Breast epithelium (tissue), 4 donors: ENCODE measurements at regions not wholly inside any gene's neighbourhood (a gene's known extent, or its start where the extent isn't known, plus 50 kb on each side); places are given as distances from the start of the nearest gene placed in this dataset.

Experiments
- DNase-seq, 2 donors: peaks; one replicate each; pipeline ENCODE4 v3.0.0-alpha.2; 2019; ENCODE audit warnings: low spot score in 2 of 2
- H3K27ac ChIP-seq, 2 donors: fragments of 200-600 bp; sonication (generic) in 1 of 2; one replicate each; pipeline ENCODE4 v1.5.1; 2016 to 2019; ENCODE audit warnings: mild to moderate bottlenecking in 1 of 2
- H3K27me3 ChIP-seq, 2 donors: fragments of 200-600 bp; sonication (generic) in 1 of 2; one replicate each; pipeline versions ENCODE4 v1.5.1 to v1.6.0; 2017 to 2019; ENCODE audit warnings: control low read depth in 1 of 2, mild to moderate bottlenecking in 1 of 2
- H3K36me3 ChIP-seq: fragments of 200-600 bp; one replicate; pipeline ENCODE4 v1.5.1; 2019
- H3K4me1 ChIP-seq, 2 donors: fragments of 200-600 bp; sonication (generic); one replicate each; pipeline ENCODE4 v1.5.1; 2016 to 2019; ENCODE audit warnings: control low read depth in 1 of 2
- H3K4me3 ChIP-seq, 3 donors: fragments of 200-600 bp; sonication (generic); 1 replicate in 2 of 3; 2 replicates in 1 of 3; pipeline ENCODE4 v1.5.1; 2016 to 2019; ENCODE audit warnings: mild to moderate bottlenecking in 3 of 3, moderate library complexity in 2 of 3
- H3K9me3 ChIP-seq, 2 donors: fragments of 200-600 bp; sonication (generic) in 1 of 2; one replicate each; pipeline ENCODE4 v1.5.1; 2016 to 2019; ENCODE audit warnings: control low read depth in 1 of 2
- CTCF ChIP-seq, 3 donors: fragments of 450-650 bp; IDR thresholded peaks; one replicate each; pipeline ENCODE4 v1.5.1; 2016 to 2017; ENCODE audit warnings: antibody characterized with exemption in 3 of 3, mild to moderate bottlenecking in 3 of 3, moderate library complexity in 3 of 3
- POLR2A ChIP-seq: fragments of 450-650 bp; IDR thresholded peaks from one replicate; pipeline ENCODE4 v1.6.1; 2016; ENCODE audit warnings: antibody characterized with exemption, mild to moderate bottlenecking, moderate library complexity
- POLR2AphosphoS5 ChIP-seq, 3 donors: sonication (generic); formaldehyde crosslinking; IDR thresholded peaks; one replicate each; pipeline ENCODE4 v1.6.1; 2017; ENCODE audit warnings: antibody characterized with exemption in 3 of 3
- intact Hi-C: fragments of 100-400 bp; cut with DNase I; formaldehyde crosslinking; loops from one replicate; pipeline ENCODE4 v1.15.1; 2023; ENCODE audit warnings: low total_unique reads

DNA sequence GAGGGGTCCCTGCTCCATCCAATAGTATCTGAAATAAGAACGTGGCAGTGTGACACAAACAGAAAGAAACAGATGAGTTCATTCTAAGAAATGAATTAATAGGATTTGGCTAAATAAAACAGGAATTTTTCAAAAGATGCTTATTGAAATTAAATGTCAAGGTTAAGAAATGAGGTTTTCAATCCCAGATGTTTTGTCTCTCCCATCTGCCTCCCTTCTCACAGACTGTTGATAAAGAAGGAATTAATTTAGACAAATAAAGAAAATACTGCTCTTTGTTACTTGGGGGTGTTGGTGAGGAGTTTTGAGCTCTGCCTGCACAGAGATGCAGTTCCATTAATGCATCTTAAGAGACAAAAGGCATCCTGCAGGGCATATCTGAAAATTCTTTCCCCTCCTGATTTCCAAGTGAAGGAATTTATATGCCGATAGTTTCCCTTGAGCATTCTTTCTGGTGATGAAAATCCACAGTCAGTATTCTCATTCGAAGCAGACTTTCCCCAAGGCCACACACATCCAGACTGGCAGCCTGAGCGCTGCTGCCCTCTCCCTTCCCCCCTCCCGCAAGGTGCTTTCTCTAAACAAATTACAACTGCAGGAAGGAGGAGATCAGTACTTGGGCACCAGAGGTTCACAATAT is 385.4 kb upstream of the RND3 start:
- no peak overlapping the region for H3K4me3 ChIP-seq
- H3K36me3 ChIP-seq = no peaks in the 10 kb centered on the region
- H3K27ac ChIP-seq = no peak overlapping the region
- H3K27me3 ChIP-seq = no peaks in the 10 kb centered on the region
- intact Hi-C loops = no loop called here
- H3K9me3 ChIP-seq = no peaks in the 10 kb centered on the region
- DNase-seq = no peak
- no peaks in the 10 kb centered on the region for H3K4me1 ChIP-seq
- no peak for TF ChIP-seq POLR2A
- TF ChIP-seq POLR2AphosphoS5 (IDR thresholded peaks at IDR 0.05) = no peak
- no peak for TF ChIP-seq CTCF (IDR thresholded peaks at IDR 0.05)

DNA sequence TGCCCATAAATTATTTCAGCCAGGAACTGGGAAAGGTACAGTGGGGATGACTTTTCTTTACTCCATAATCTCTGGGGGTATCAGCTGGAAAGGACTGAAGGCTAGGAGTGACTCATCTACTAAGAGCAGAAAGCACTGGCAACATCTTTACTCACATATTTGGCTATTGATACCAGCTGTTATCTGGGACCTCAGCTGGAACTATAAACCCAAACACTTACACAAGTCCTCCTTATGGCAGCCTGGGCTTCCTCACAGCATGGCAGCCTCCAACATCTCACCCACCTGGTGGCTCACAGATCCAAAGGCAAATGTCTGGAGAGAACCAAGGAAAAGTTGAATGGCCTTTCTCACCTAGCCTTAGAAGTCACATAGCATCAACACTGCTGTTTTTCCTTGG is 379.0 kb upstream of the RND3 start:
- no peaks in the 10 kb centered on the region for H3K36me3 ChIP-seq
- no peak overlapping the region for H3K4me3 ChIP-seq
- H3K4me1 ChIP-seq = no peaks in the 10 kb centered on the region
- H3K27me3 ChIP-seq = no peaks in the 10 kb centered on the region
- no peak overlapping the region for H3K27ac ChIP-seq
- TF ChIP-seq POLR2AphosphoS5 (IDR thresholded peaks at IDR 0.05) (no peak), POLR2A (no peak), CTCF (IDR thresholded peaks at IDR 0.05) (no peak)
- intact Hi-C loops = no loop called here
- H3K9me3 ChIP-seq = no peaks in the 10 kb centered on the region
- DNase-seq = no peak

DNA sequence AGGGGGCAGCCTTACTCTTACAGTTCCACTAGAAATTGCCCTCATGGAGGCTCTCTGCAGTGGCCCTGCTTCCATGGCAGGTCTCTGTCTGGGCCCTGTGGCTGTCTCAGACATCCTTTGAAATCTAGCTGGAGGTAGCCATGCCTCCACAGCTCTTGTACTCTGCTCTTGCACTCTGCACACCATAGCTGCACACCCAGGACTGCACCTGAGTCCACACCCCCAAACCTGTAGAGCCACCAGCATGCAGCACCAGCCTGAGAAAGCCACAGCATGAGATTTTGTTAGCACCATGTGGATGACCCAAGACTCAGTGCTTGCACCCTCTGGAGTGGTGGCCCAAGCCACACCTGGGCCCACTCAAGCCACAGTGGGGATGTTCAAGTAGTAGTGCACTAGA is 376.2 kb upstream of the RND3 start:
- no peak for DNase-seq
- TF ChIP-seq POLR2AphosphoS5 (IDR thresholded peaks at IDR 0.05) (no peak), CTCF (IDR thresholded peaks at IDR 0.05) (no peak), POLR2A (no peak)
- H3K4me3 ChIP-seq = no peak overlapping the region
- intact Hi-C loops = no loop called here
- H3K27ac ChIP-seq = no peak overlapping the region
- no peaks in the 10 kb centered on the region for H3K36me3 ChIP-seq
- H3K27me3 ChIP-seq = no peaks in the 10 kb centered on the region
- H3K9me3 ChIP-seq = no peaks in the 10 kb centered on the region
- no peaks in the 10 kb centered on the region for H3K4me1 ChIP-seq

- H3K27me3 ChIP-seq = no peaks in the 10 kb centered on the region
- peak in 1 of 2 donors; percentile 62 for DNase-seq
- H3K4me3 ChIP-seq = no peak overlapping the region
- intact Hi-C loops = no loop called here
- H3K36me3 ChIP-seq = no peaks in the 10 kb centered on the region
- TF ChIP-seq POLR2AphosphoS5 (IDR thresholded peaks at IDR 0.05) (no peak), POLR2A (no peak), CTCF (IDR thresholded peaks at IDR 0.05) (no peak)
- no peak overlapping the region for H3K27ac ChIP-seq
- H3K9me3 ChIP-seq = no peaks in the 10 kb centered on the region
- no peaks in the 10 kb centered on the region for H3K4me1 ChIP-seq
These were observed 372.8 kb upstream of the RND3 start for GRCh38 chr2:150860301-150860700.

- H3K27me3 ChIP-seq = no peaks in the 10 kb centered on the region
- no peak overlapping the region for H3K4me3 ChIP-seq
- TF ChIP-seq CTCF (IDR thresholded peaks at IDR 0.05) (no peak), POLR2A (no peak), POLR2AphosphoS5 (IDR thresholded peaks at IDR 0.05) (no peak)
- no peaks in the 10 kb centered on the region for H3K4me1 ChIP-seq
- no peak overlapping the region for H3K27ac ChIP-seq
- intact Hi-C loops = no loop called here
- no peaks in the 10 kb centered on the region for H3K9me3 ChIP-seq
- no peaks in the 10 kb centered on the region for H3K36me3 ChIP-seq
- no peak for DNase-seq
These were observed 372.4 kb upstream of the RND3 start for GRCh38 chr2:150859877-150860276.
